ENCODE measurements at regions not wholly inside any gene's neighbourhood (a gene's known extent, or its start where the extent isn't known, plus 50 kb on each side); places are given as distances from the start of the nearest gene placed in this dataset.

- no peaks in the 10 kb centered on the region for H3K4me1 ChIP-seq (ENCODE audit: control insufficient read depth, insufficient read depth, low read length)
- no peaks in the 10 kb centered on the region for H3K36me3 ChIP-seq (ENCODE audit: control insufficient read depth, insufficient read depth, low read length)
- H2BK15ac ChIP-seq (ENCODE audit: low read depth, low read length) = no peak overlapping the region
- no TSS peak for BruUV-seq (replicated peaks)
- H3K79me1 ChIP-seq (ENCODE audit: low read depth in 1 of 2, low read length in 2 of 2) = no peaks in the 10 kb centered on the region
- dilution Hi-C loops (cut with HindIII; ENCODE audit: low sequenced_read_pairs, unreplicated experiment) (no loop called here), in situ Hi-C loops (cut with MboI; ENCODE audit: low sequenced_read_pairs) (no loop called here), intact Hi-C loops (cut with micrococcal nuclease) (no loop called here)
- H3K56ac ChIP-seq (ENCODE audit: extremely low read depth, insufficient read depth, low read length) = no peak overlapping the region
- H3K4ac ChIP-seq (ENCODE audit: low read depth, low read length) = no peak overlapping the region
- no peak overlapping the region for H4K91ac ChIP-seq (ENCODE audit: insufficient read depth, low read depth, low read length)
- no peaks in the 10 kb centered on the region for H3K27me3 ChIP-seq (ENCODE audit: control insufficient read depth, insufficient read depth, low read length)
- ChIA-PET POLR2A (ENCODE audit: unreplicated experiment) (interaction anchor here (0.6 kb wide), 1 partner anchor 15 kb away, joined by 4 read pairs; no protein-coding TSS in a partner anchor), CTCF (no interaction called here)
- no peak overlapping the region for H3K23ac ChIP-seq (ENCODE audit: low read depth, low read length)
- H3K18ac ChIP-seq (ENCODE audit: low read depth, low read length) = no peak overlapping the region
- H3K9ac ChIP-seq (ENCODE audit: low read depth, low read length) = no peak overlapping the region
- H3K9me1 ChIP-seq (ENCODE audit: insufficient read depth, low read length) = no peaks in the 10 kb centered on the region
- no peak for ATAC-seq (ENCODE audit: low read depth)
- no peak overlapping the region for H3K4me2 ChIP-seq (ENCODE audit: low read depth, low read length)
- no peak overlapping the region for H2AK5ac ChIP-seq (ENCODE audit: low read depth, low read length)
- no CpG with 5 or more reads among the region's 2 CpGs for WGBS, 2 experiments (ENCODE audit: extremely low coverage in 2 of 2, insufficient read length in 1 of 2)
- no peak overlapping the region for H4K5ac ChIP-seq (ENCODE audit: low read depth, low read length)
- H3K14ac ChIP-seq (replicated peaks; ENCODE audit: low read depth, low read length) = no peak overlapping the region
- H4K20me1 ChIP-seq (ENCODE audit: insufficient read depth, low read length) = no peaks in the 10 kb centered on the region
- TF ChIP-seq MXI1 (IDR thresholded peaks at IDR 0.05; ENCODE audit: borderline replicate concordance, low read depth, low read length) = no peak
- no peak for TF ChIP-seq ELK1 (IDR thresholded peaks at IDR 0.05; ENCODE audit: borderline replicate concordance, low read depth, low read length)
- TF ChIP-seq NFE2L2 (IDR thresholded peaks at IDR 0.05; ENCODE audit: low read depth, low read length) = no peak
- TF ChIP-seq CHD1 (IDR thresholded peaks at IDR 0.05; ENCODE audit: low read depth, low read length) = no peak
- no peak for TF ChIP-seq RCOR1 (IDR thresholded peaks at IDR 0.05; ENCODE audit: insufficient replicate concordance, low read length)
- TF ChIP-seq SMC3 (IDR thresholded peaks at IDR 0.05; ENCODE audit: low read depth, low read length) = no peak
- no peak for TF ChIP-seq CTCF (conservative IDR thresholded peaks at IDR 0.05; ENCODE audit: low read depth, low read length)
- TF ChIP-seq MAZ (IDR thresholded peaks at IDR 0.05; ENCODE audit: borderline replicate concordance, low read depth, low read length) = no peak
- TF ChIP-seq BHLHE40 (IDR thresholded peaks at IDR 0.05; ENCODE audit: low read depth, low read length) = no peak
- no peak for TF ChIP-seq POLR2A (IDR thresholded peaks at IDR 0.05; ENCODE audit: low read depth, low read length)
- TF ChIP-seq MAFK (IDR thresholded peaks at IDR 0.05; ENCODE audit: low read depth, low read length) = no peak
- no peak for TF ChIP-seq FOS (IDR thresholded peaks at IDR 0.05; ENCODE audit: low read depth, low read length)
- no peak for TF ChIP-seq RFX5 (IDR thresholded peaks at IDR 0.05; ENCODE audit: low read depth, low read length)
- TF ChIP-seq RAD21 (IDR thresholded peaks at IDR 0.05; ENCODE audit: low read length) = no peak
- TF ChIP-seq USF2 (IDR thresholded peaks at IDR 0.05; ENCODE audit: low read depth, low read length) = no peak
- no peak for TF ChIP-seq CEBPB (IDR thresholded peaks at IDR 0.05; ENCODE audit: low read depth, low read length)
- no peak overlapping the region for H2AFZ ChIP-seq (replicated peaks; ENCODE audit: low read length, poor library complexity)
- no peak overlapping the region for H2AK9ac ChIP-seq (replicated peaks; ENCODE audit: low read depth, low read length, poor library complexity)
- no peak overlapping the region for H2BK5ac ChIP-seq (ENCODE audit: low read depth, low read length, poor library complexity, severe bottlenecking)
- no peak overlapping the region for H4K8ac ChIP-seq (ENCODE audit: low read depth in 2 of 2, low read length in 2 of 2)
- H3K27ac ChIP-seq (ENCODE audit: insufficient read depth, low read length) = no peak overlapping the region
- H3K9me3 ChIP-seq (ENCODE audit: control insufficient read depth, insufficient read depth, low read length) = no peaks in the 10 kb centered on the region
- DNase-seq = no peak
- H3K4me3 ChIP-seq (ENCODE audit: insufficient read depth, low read depth, low read length) = no peak overlapping the region
- H2BK20ac ChIP-seq (ENCODE audit: low read depth, low read length) = no peak overlapping the region
- H2BK120ac ChIP-seq (ENCODE audit: low read depth, low read length) = no peak overlapping the region
Observed at GRCh38 chr10:52409928-52410327, 95.8 kb downstream of the DKK1 start.

All from IMR-90 (cell line).